ENCODE measurements at regions not wholly inside any gene's neighbourhood (a gene's known extent, or its start where the extent isn't known, plus 50 kb on each side); places are given as distances from the start of the nearest gene placed in this dataset.

DNA sequence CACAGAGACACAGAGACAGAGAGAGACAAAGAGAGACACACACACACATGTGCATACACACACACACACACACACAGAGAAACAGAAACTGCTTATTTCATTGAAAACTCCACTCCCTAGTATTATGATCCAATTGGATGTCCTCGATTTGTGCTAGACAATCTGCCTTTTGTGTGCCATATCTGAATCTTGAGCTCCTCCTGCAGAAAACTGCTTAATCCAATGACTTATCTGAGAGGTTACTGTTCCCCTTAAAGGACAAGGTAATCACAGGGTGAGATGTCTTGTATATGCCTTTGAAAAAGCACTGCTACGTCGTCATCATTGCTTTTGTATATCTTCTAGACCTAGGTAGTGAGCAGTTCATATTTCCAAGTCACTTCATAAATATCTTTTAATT lies 371.5 kb downstream of the LRIG3 start:
- TF ChIP-seq, protein P1, sequence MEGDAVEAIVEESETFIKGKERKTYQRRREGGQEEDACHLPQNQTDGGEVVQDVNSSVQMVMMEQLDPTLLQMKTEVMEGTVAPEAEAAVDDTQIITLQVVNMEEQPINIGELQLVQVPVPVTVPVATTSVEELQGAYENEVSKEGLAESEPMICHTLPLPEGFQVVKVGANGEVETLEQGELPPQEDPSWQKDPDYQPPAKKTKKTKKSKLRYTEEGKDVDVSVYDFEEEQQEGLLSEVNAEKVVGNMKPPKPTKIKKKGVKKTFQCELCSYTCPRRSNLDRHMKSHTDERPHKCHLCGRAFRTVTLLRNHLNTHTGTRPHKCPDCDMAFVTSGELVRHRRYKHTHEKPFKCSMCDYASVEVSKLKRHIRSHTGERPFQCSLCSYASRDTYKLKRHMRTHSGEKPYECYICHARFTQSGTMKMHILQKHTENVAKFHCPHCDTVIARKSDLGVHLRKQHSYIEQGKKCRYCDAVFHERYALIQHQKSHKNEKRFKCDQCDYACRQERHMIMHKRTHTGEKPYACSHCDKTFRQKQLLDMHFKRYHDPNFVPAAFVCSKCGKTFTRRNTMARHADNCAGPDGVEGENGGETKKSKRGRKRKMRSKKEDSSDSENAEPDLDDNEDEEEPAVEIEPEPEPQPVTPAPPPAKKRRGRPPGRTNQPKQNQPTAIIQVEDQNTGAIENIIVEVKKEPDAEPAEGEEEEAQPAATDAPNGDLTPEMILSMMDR (IDR thresholded peaks at IDR 0.05; ENCODE audit: low read depth, low read length, missing control alignments): no peak
- no peaks in the 10 kb centered on the region for H3K27me3 ChIP-seq (replicated peaks)
- no peaks in the 10 kb centered on the region for H3K36me3 ChIP-seq (replicated peaks)
- H3K27ac ChIP-seq: no peak overlapping the region
- H3K4me3 ChIP-seq (ENCODE audit: low read depth, low read length): no peak overlapping the region
- in situ Hi-C loops (cut with HindIII; ENCODE audit: low pct_ligation_motif_present, low sequenced_read_pairs): loop anchor here (25.0 kb wide), 1 partner anchor 538 kb away; no protein-coding TSS in a partner anchor
- DNase-seq: no peak

DNA sequence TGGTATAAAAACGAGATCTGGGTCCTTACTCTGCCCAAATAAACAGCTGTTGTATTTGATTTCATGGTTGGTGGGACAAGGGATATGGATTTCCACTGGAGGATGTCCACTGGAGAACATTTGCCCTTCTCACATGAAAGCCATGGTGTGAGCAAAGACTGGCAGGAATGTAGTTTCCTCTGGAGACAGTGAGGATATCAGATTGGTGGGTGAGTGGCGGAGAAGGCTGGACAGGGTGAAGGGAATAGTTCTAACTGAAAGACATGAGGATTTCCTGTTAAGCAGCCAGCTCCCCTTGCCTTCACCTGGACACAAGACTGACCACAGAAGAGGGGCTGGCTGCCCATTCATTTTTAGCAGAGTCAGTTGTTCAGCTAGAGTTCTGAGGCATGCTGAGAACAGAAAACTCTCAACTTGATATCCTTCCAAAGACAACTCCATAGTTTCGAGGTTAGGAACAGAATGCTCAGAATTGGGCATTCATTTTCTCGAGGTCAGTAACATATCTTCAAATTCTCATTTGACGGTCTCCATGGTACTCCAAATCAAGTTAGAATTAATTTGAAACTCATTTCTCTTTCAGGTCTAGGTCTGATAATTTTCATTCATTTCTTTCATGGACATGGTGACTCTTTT lies 365.7 kb downstream of the LRIG3 start:
- H3K36me3 ChIP-seq (replicated peaks): no peaks in the 10 kb centered on the region
- no peak overlapping the region for H3K4me3 ChIP-seq (ENCODE audit: low read depth, low read length)
- no peaks in the 10 kb centered on the region for H3K27me3 ChIP-seq (replicated peaks)
- DNase-seq: no peak
- in situ Hi-C loops (cut with HindIII; ENCODE audit: low pct_ligation_motif_present, low sequenced_read_pairs): no loop called here
- TF ChIP-seq, protein P1 (IDR thresholded peaks at IDR 0.05; ENCODE audit: low read depth, low read length, missing control alignments): no peak
- H3K27ac ChIP-seq: no peak overlapping the region

DNA sequence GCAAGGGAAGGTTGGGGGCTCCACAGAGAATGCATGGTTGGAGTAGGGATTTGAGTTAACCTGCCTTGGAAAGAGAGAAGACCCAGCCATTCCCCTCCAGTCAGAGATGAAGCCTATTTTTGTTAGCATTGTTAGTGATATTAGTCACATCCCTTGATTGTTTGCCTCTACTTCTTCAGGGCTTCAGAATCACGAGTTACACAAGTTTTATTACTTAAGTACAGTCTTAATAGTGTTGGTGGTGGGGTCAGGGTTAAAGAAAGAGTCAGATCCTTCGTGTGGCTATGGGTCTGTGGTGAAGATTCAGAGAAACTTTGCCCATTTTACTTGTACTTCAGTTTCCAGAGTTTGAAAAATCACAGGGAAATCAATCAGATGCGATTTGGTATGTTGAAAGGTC lies 363.1 kb downstream of the LRIG3 start:
- DNase-seq: peak; percentile 66

DNA sequence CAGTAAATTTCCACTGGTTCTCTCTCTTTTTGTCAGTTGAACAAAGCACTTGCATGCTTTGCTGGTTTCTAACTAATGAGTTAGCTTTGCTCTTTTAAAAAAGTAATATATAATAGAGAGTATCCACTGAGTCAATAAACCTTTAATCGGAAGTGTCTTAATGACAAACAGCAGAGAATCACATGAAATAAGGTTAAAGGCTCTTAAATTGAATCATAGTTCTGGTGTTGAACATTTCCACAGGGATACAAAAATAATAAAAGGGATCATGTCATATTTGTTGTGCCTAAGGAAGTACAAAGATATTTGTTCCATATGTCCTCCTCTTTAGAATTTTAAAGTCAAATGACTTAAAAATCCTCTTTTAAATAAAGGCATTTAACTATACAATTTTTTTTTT lies 362.6 kb downstream of the LRIG3 start:
- Histone ChIP-seq H3K36me3 (replicated peaks) (no peaks in the 10 kb centered on the region), H3K27me3 (replicated peaks) (no peaks in the 10 kb centered on the region), H3K27ac (peak overlapping the region; percentile 89), H3K4me3 (ENCODE audit: low read depth, low read length) (no peak overlapping the region)
- TF ChIP-seq, protein P1 (IDR thresholded peaks at IDR 0.05; ENCODE audit: low read depth, low read length, missing control alignments): no peak
- no peak for DNase-seq
- in situ Hi-C loops (cut with HindIII; ENCODE audit: low pct_ligation_motif_present, low sequenced_read_pairs): no loop called here

More for the DNA sequence above, 363.1 kb downstream of the LRIG3 start:
- Histone ChIP-seq H3K27me3 (replicated peaks) (no peaks in the 10 kb centered on the region), H3K27ac (peak overlapping the region; percentile 89), H3K36me3 (replicated peaks) (no peaks in the 10 kb centered on the region), H3K4me3 (ENCODE audit: low read depth, low read length) (no peak overlapping the region)
- TF ChIP-seq, protein P1 (IDR thresholded peaks at IDR 0.05; ENCODE audit: low read depth, low read length, missing control alignments): no peak
- in situ Hi-C loops (cut with HindIII; ENCODE audit: low pct_ligation_motif_present, low sequenced_read_pairs): no loop called here

DNA sequence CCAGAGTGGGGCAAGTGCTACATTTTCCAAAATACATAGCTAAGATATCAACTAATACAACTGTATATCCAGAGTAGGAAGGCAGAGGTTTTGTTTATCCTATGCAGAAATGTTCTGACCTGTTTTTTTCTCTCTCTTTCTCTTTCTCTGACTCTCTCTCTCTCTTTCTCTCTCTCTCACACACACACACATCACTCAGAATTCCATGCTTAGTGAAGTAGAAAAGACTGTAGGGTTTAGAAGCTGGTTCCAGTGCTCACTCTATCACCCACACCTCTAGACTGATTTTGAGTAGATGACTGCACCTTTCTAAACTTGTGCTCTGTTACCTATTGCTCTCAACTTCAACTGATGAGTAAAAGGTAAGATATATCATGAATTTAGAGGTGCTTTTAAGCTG lies 356.7 kb downstream of the LRIG3 start:
- Histone ChIP-seq H3K36me3 (replicated peaks) (no peaks in the 10 kb centered on the region), H3K4me3 (ENCODE audit: low read depth, low read length) (no peak overlapping the region), H3K27me3 (replicated peaks) (no peaks in the 10 kb centered on the region), H3K27ac (no peak overlapping the region)
- no peak for DNase-seq
- in situ Hi-C loops (cut with HindIII; ENCODE audit: low pct_ligation_motif_present, low sequenced_read_pairs): no loop called here
- TF ChIP-seq, protein P1 (IDR thresholded peaks at IDR 0.05; ENCODE audit: low read depth, low read length, missing control alignments): no peak

DNA sequence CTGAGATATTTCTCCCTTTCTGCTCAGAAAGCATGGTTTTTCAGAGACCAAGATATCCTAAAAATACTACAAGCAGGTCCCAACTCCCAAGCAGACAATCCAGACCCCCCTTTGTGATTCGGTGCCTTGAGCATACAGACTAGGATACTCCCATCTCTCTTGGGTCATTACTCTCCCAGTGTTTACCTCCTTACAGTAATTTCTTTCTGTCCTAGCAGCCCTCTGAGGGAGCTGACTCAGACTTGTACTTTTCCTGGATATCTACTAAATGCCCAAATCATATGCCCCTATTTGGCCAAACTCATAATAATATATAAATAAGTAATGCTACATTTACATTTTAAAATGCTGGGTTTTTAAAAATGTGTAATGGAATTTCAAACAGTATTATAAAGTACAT lies 355.6 kb downstream of the LRIG3 start:
- DNase-seq: peak; percentile 20
- TF ChIP-seq, protein P1 (IDR thresholded peaks at IDR 0.05; ENCODE audit: low read depth, low read length, missing control alignments): no peak

More for the DNA sequence above, 355.6 kb downstream of the LRIG3 start:
- in situ Hi-C loops (cut with HindIII; ENCODE audit: low pct_ligation_motif_present, low sequenced_read_pairs): no loop called here
- H3K27me3 ChIP-seq (replicated peaks): no peaks in the 10 kb centered on the region
- no peak overlapping the region for H3K27ac ChIP-seq
- H3K4me3 ChIP-seq (ENCODE audit: low read depth, low read length): no peak overlapping the region
- H3K36me3 ChIP-seq (replicated peaks): no peaks in the 10 kb centered on the region
